NOMO-1 treated with dmso at 0.1 percent for 144 hours (cell line): ENCODE measurements at regions not wholly inside any gene's neighbourhood (a gene's known extent, or its start where the extent isn't known, plus 50 kb on each side); places are given as distances from the start of the nearest gene placed in this dataset.

ENCODE experiments used
- DNase-seq: peaks from one replicate; lab custom pipeline; 2025; ENCODE audit not compliant: unreplicated experiment; lab: John Stamatoyannopoulos, UW

DNA sequence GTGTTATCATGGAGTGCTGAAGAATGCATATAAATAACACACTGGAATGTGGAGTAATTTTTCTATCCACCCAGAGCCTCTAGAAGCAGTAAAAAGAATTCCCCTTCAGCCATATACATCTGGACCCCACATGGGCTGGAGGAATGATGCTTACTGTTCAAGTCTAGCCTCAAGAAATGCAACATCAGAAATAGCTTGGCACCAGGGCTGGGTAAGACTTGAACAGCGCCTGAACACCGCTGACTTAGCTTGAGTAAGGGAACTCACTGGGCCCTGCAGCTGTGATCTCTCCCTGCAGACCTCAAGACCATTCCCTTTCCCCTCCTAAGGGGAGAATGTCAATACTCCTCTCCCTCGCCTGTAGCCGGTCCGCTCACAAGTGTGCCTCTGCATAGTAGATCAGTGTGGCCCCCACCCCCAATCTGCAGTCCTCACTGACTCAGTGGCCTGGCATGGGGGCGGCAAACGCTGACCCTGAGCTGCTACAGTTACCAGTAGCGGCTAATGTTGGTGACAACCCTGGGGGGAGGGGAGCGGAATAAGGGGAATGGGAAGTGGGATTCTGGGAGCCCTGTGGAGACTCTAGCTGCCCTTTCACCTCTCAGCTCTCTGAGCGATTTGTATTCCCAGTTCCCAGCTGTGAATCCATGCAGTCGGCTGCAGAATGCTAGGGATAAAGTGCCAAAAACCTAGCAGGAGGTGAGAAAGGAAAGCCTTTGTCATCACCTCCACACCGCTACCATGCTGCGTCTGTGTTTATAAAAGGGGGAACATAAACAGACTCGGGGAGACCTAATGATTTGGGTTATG, 483.9 kb downstream of the DISC1 start:
- no peak for DNase-seq

GRCh38 chr1:232109391-232109790, 482.8 kb downstream of the DISC1 start:
- no peak for DNase-seq

DNA sequence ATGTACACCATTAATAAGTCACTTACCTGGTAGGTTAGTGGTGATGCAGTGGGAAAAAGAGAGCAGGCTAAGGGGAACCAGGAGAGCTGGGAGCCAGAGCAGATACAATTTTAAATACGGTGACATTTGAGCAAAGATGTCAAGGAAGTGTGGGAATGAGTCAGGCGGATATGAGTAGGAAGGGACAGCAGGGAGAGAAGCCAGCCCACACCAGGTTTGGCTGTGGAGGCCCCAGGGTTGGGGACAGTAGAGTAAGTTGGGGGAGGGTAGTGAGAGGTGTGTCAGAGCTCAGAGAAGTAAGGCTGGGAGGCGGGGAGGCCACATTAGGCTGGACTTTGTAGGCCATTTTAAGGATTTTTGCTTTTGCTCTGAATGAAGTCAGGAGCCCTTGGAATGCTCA, 482.0 kb downstream of the DISC1 start:
- DNase-seq: no peak

DNA sequence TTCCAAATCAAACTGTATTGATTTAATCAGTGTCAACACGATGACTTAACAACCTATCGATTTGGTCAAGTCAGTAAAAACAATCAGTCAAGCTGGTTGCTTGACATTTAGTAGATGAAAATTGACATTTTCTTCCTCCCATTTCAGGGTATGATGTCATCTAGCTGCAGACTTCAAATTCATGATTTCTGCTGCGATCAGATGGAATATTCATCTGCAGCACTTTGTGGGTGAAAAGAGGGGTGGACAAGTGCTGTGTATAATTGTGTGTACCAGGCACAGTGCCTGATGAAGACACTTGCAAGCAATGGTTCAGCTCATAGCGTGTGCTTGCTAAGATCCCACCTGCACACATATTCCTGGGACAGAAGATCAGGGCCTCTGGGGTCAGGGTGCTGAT, 479.8 kb downstream of the DISC1 start:
- DNase-seq: no peak

GRCh38 chr1:232105561-232105960, 479.0 kb downstream of the DISC1 start:
- DNase-seq: no peak

DNA sequence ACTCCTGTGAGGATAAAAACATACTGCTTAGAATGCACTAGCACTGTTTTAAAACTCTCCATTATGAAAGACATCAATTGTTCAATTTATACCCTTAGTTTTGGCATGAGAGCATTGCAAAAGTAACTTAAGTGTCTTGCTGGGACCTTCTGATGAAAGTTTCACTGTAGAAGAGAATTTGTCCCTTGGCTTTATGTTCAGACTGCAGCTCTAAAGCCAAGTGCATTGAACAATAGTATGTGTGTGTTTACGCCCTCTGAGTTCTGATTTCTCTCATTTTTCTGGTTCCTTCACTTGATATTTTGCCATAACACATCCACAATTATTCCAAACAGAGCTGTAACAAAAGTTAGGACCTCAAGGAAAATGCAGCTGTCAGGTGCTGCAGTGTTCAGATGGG, 474.6 kb downstream of the DISC1 start:
- no peak for DNase-seq

DNA sequence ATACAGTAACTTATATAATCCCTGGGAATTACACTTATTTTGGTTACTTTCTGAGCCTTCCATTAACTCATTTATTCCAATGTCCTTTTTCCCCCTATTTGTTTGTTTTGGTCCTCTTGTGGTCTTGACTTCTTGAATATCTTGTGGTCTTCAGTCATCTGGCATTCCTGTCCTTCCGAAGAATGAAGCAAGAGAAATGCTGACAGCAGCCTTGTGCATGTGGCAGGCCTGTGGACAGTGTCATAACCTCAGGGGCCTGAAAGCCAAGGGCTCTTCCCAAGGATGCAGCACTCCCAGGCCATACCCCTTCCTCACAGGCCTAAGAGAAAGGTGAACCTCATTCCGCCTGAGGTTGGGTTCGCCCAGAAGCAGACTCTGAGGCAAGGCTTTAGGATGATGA, 470.2 kb downstream of the DISC1 start:
- DNase-seq: no peak
